Fibroblast of pulmonary artery (primary cell): ENCODE measurements at regions not wholly inside any gene's neighbourhood (a gene's known extent, or its start where the extent isn't known, plus 50 kb on each side); places are given as distances from the start of the nearest gene placed in this dataset.

Experiments used
- DNase-seq: peaks from one replicate; pipeline ENCODE4 v3.0.0-alpha.2; 2010; ENCODE audit warnings: low read depth
- H3K4me3 ChIP-seq: replicated peaks from 2 replicates; pipeline ENCODE4 v1.5.1; 2011; ENCODE audit warnings: low read depth, mild to moderate bottlenecking, control low read depth, low read length, moderate library complexity
- CTCF ChIP-seq: IDR thresholded peaks from 2 replicates; pipeline ENCODE4 v1.5.1; 2011; ENCODE audit warnings: mild to moderate bottlenecking, control low read depth, low read length, inconsistent platforms; ENCODE audit errors: missing control alignments

DNA sequence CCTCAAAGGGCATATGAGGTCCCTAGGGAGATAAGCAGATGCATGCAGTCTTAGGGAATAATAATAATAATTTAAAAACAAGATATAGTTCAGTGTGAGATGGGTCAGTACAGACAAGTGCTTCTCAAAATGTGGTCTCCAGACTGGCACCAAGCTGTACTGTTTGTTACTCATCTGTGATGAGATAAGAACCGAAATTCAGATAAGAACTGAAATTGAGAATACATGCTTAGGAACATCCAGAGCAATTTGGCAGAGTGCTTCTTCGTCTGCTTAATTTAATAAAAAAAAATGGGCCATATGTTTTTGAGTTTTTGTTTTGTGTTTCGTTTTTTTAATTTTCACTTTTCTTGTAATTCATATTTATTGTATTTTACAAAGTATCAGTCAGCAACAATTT, 86.5 kb upstream of the SGCD start:
- DNase-seq, result no peak
- no peak overlapping the region for H3K4me3 ChIP-seq
- TF ChIP-seq CTCF, result no peak

DNA sequence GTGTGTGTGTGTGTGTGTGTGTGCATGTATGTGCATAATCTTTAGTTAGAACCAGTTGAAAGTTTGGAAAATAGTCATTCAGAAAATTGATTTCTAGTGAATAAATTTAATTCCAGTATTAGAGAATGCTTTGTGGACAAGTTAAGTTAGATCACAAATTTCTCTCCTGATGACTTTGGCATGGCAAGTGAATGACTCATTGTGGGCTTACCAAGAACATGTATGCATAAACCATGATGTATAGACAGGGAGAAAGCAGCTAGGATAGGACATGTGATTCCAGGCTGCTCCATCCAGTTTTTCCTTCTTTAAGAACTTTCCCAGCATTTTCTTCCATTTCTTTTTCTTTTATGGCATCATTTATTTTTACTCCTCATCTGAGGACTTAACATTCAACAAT, 85.7 kb upstream of the SGCD start:
- no peak for TF ChIP-seq CTCF
- no peak overlapping the region for H3K4me3 ChIP-seq
- DNase-seq, result no peak

GRCh38 chr5:156245895-156246294, 81.1 kb upstream of the SGCD start:
- no peak overlapping the region for H3K4me3 ChIP-seq
- TF ChIP-seq CTCF, result no peak
- DNase-seq, result no peak

DNA sequence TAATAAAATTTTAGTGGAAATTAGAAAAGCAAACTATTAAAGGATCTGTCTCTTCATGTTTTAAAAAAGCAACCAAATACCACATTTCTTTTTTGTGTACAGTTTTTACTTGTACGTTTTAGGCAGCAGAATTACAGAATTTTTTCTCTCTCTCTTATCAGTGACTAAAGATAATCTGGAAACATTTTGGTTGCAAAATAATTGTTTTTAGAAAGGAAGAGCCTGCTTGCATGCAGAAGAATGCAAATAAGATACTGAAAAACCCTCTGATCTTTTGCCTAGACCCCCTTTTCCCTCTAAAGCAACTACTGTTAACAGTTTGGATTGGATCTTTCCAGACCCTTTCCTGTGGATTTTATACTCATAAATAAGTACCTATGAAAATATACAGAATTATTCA, 75.9 kb upstream of the SGCD start:
- no peak for TF ChIP-seq CTCF
- no peak overlapping the region for H3K4me3 ChIP-seq
- DNase-seq, result no peak

GRCh38 chr5:156253130-156253529, 73.8 kb upstream of the SGCD start:
- H3K4me3 ChIP-seq, result no peak overlapping the region
- TF ChIP-seq CTCF, result no peak
- no peak for DNase-seq

- no peak overlapping the region for H3K4me3 ChIP-seq
- no peak for TF ChIP-seq CTCF
- DNase-seq, result no peak
These were observed 72.8 kb upstream of the SGCD start for GRCh38 chr5:156254196-156254595.

DNA sequence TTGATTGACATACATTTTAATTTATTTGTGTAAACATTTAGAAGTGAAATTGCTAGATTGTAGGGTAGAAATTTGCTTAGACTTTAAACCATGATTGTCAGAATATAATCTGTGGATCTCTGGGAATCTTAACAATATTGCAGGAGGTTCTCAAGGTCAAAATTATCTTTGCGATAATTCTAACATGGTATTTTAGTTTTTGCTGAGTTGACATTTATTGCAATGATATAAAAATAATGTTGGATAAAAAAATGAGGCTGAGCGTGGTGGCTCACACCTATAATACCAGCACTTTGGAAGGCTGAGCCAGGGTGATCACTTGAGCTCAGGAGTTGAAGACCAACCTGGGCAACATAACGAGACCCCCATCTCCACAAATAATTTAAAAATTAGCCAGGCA, 70.3 kb upstream of the SGCD start:
- no peak for DNase-seq
- no peak for TF ChIP-seq CTCF
- H3K4me3 ChIP-seq, result no peak overlapping the region
